H9 (cell line): ENCODE measurements at regions not wholly inside any gene's neighbourhood (a gene's known extent, or its start where the extent isn't known, plus 50 kb on each side); places are given as distances from the start of the nearest gene placed in this dataset.

Source experiments
- DNase-seq: peaks from one replicate; pipeline ENCODE4 v3.0.0-alpha.2; 2017
- H2AFZ ChIP-seq: one replicate; pipeline ENCODE4 v1.6.1; 2013; ENCODE audit warnings: mild to moderate bottlenecking, low read length, control low read depth, moderate library complexity
- H2AK5ac ChIP-seq: 2 replicates; pipeline ENCODE4 v1.6.1; 2013; ENCODE audit warnings: low read length, control low read depth, mixed read lengths; ENCODE audit not compliant: insufficient read length
- H2BK120ac ChIP-seq: one replicate; pipeline ENCODE4 v1.6.1; 2013; ENCODE audit warnings: low read depth, mild to moderate bottlenecking, low read length, control low read depth, inconsistent platforms; ENCODE audit not compliant: poor library complexity, severe bottlenecking
- H2BK12ac ChIP-seq: 2 replicates; pipeline ENCODE4 v1.6.1; 2013; ENCODE audit warnings: low read length, control low read depth, mixed read lengths, low read depth; ENCODE audit not compliant: insufficient read length
- H2BK15ac ChIP-seq: 2 replicates; pipeline ENCODE4 v1.6.1; 2013; ENCODE audit warnings: low read depth, low read length, control low read depth
- H2BK20ac ChIP-seq: one replicate; pipeline ENCODE4 v1.6.1; 2013; ENCODE audit warnings: low read depth, mild to moderate bottlenecking, low read length, control low read depth, inconsistent platforms; ENCODE audit not compliant: poor library complexity, severe bottlenecking
- H2BK5ac ChIP-seq: 2 replicates; pipeline ENCODE4 v1.6.1; 2013; ENCODE audit warnings: low read length, control low read depth, mixed read lengths; ENCODE audit not compliant: insufficient read length
- H3K14ac ChIP-seq: 2 replicates; pipeline ENCODE4 v1.6.1; 2013; ENCODE audit warnings: low read length, control low read depth; ENCODE audit not compliant: insufficient read depth
- H3K18ac ChIP-seq: 2 replicates; pipeline ENCODE4 v1.6.1; 2013; ENCODE audit warnings: low read depth, mild to moderate bottlenecking, mixed read lengths, low read length, control low read depth; ENCODE audit not compliant: insufficient read length
- H3K23ac ChIP-seq: 2 replicates; pipeline ENCODE4 v1.6.1; 2013; ENCODE audit warnings: low read length, control low read depth, mixed read lengths, low read depth; ENCODE audit not compliant: insufficient read length
- H3K23me2 ChIP-seq: 2 replicates; pipeline ENCODE4 v1.6.1; 2013; ENCODE audit warnings: low read depth, mild to moderate bottlenecking, mixed read lengths, low read length, control low read depth; ENCODE audit not compliant: insufficient read length, poor library complexity, severe bottlenecking
- H3K27ac ChIP-seq: 2 replicates; pipeline ENCODE4 v1.5.1; 2013; ENCODE audit warnings: low read length, control low read depth, mixed read lengths, low read depth; ENCODE audit not compliant: insufficient read length
- H3K27me3 ChIP-seq: 2 replicates; pipeline ENCODE4 v1.6.1; 2013; ENCODE audit warnings: low read length, control low read depth, inconsistent platforms; ENCODE audit not compliant: insufficient read depth
- H3K4ac ChIP-seq: 2 replicates; pipeline ENCODE4 v1.6.1; 2013; ENCODE audit warnings: low read depth, mild to moderate bottlenecking, control low read depth, inconsistent platforms, low read length, moderate library complexity
- H3K4me1 ChIP-seq: 2 replicates; pipeline ENCODE4 v1.6.1; 2013; ENCODE audit warnings: low read length, control low read depth, inconsistent platforms; ENCODE audit not compliant: insufficient read depth
- H3K4me2 ChIP-seq: 2 replicates; pipeline ENCODE4 v1.6.1; 2013; ENCODE audit warnings: low read length, control low read depth, mixed read lengths; ENCODE audit not compliant: insufficient read length, insufficient read depth
- H3K56ac ChIP-seq: 2 replicates; pipeline ENCODE4 v1.6.1; 2013; ENCODE audit warnings: low read depth, mild to moderate bottlenecking, mixed read lengths, low read length, control low read depth; ENCODE audit not compliant: insufficient read length
- H3K79me1 ChIP-seq: 2 replicates; pipeline ENCODE4 v1.6.1; 2013; ENCODE audit warnings: low read depth, mild to moderate bottlenecking, moderate library complexity, low read length, control low read depth, inconsistent platforms; ENCODE audit not compliant: insufficient read depth, poor library complexity, severe bottlenecking
- H3K79me2 ChIP-seq: 2 replicates; pipeline ENCODE4 v1.6.1; 2013; ENCODE audit warnings: low read length, control low read depth, inconsistent platforms; ENCODE audit not compliant: insufficient read depth
- H3K9ac ChIP-seq: 2 replicates; pipeline ENCODE4 v1.6.1; 2013; ENCODE audit warnings: low read length, control low read depth, mixed read lengths; ENCODE audit not compliant: insufficient read length; ENCODE audit errors: extremely low read depth
- H3K9me3 ChIP-seq: one replicate; pipeline ENCODE4 v1.6.1; 2013; ENCODE audit warnings: low read depth, low read length, inconsistent platforms; ENCODE audit not compliant: control insufficient read depth
- H3T11ph ChIP-seq: one replicate; pipeline ENCODE4 v1.6.1; 2013; ENCODE audit warnings: mild to moderate bottlenecking, low read length, control low read depth, inconsistent platforms
- H4K20me1 ChIP-seq: one replicate; pipeline ENCODE4 v1.6.1; 2013; ENCODE audit not compliant: control insufficient read depth, insufficient read length, insufficient read depth
- H4K5ac ChIP-seq: 2 replicates; pipeline ENCODE4 v1.6.1; 2013; ENCODE audit warnings: low read depth, mild to moderate bottlenecking, mixed read lengths, low read length, control low read depth; ENCODE audit not compliant: insufficient read length
- H4K8ac ChIP-seq: replicated peaks from 2 replicates; pipeline ENCODE4 v1.6.1; 2013; ENCODE audit warnings: low read length, control low read depth, mixed read lengths, low read depth; ENCODE audit not compliant: insufficient read length
- H4K91ac ChIP-seq: 2 replicates; pipeline ENCODE4 v1.6.1; 2013; ENCODE audit warnings: low read depth, mild to moderate bottlenecking, moderate library complexity, mixed read lengths, low read length, control low read depth; ENCODE audit not compliant: insufficient read length
- H3K27ac Mint-ChIP-seq, 3 experiments: 2 replicates in 2 of 3; 3 replicates in 1 of 3; pipeline ENCODE4 v1.8.0; 2020 to 2021; ENCODE audit warnings: mixed read lengths in 3 of 3, mild to moderate bottlenecking in 1 of 3, moderate library complexity in 1 of 3
- H3K27me3 Mint-ChIP-seq: 2 replicates; pipeline ENCODE4 v1.8.0; 2021; ENCODE audit warnings: low read depth, mild to moderate bottlenecking, moderate library complexity, mixed read lengths
- H3K36me3 Mint-ChIP-seq, 3 experiments: 2 replicates in 2 of 3; 3 replicates in 1 of 3; pipeline ENCODE4 v1.8.0; 2020 to 2021; ENCODE audit warnings: low read depth in 3 of 3, mixed read lengths in 3 of 3; ENCODE audit not compliant: insufficient read depth in 1 of 3
- H3K4me1 Mint-ChIP-seq, 2 experiments: 2 replicates each; pipeline ENCODE4 v1.8.0; 2020; ENCODE audit warnings: mixed read lengths in 2 of 2
- H3K4me3 Mint-ChIP-seq, 2 experiments: 2 replicates in 1 of 2; 3 replicates in 1 of 2; pipeline ENCODE4 v1.8.0; 2020 to 2021; ENCODE audit warnings: mild to moderate bottlenecking in 2 of 2, mixed read lengths in 2 of 2, moderate library complexity in 1 of 2
- H3K9me3 Mint-ChIP-seq, 2 experiments: 2 replicates in 1 of 2; 3 replicates in 1 of 2; pipeline ENCODE4 v1.8.0; 2020; ENCODE audit warnings: mild to moderate bottlenecking in 2 of 2, mixed read lengths in 2 of 2, moderate library complexity in 1 of 2
- WGBS: extraction: QIAGEN DNeasy Blood & Tissue Kit; methylation state at CpG from one replicate; pipeline ENCODE4 v1.1.7; 2013; ENCODE audit warnings: missing lambda C conversion rate, low lambda C conversion rate, mixed read lengths; ENCODE audit not compliant: insufficient read length; ENCODE audit errors: extremely low coverage; 5-methylcytosine and 5-hydroxymethylcytosine counted together
- TF ChIP-seq, protein P1 (sequence below): fragments of 200-600 bp; sonication (generic); conservative IDR thresholded peaks from 3 replicates; pipeline ENCODE4 v1.8.0; 2021; ENCODE audit warnings: antibody characterized with exemption, mild to moderate bottlenecking

DNA sequence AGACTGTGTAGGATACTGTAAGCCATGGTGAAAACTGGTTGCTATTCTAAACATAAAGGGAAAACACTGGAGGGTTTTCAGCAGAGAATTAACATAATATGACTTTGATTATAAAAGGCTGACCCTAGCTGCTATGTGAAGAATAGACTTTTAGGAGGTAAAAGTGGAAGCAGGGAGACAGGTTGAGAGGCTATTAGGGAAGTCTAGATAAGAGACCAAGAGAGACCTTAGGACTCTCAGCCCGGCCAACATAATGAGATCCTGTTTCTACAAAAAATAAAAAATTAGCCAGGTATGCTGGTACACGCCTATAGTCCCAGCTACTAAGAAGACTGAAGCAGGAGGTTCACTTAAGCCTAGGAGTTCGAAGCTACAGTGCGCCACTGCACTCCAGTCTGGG lies 393.2 kb upstream of the PMFBP1 start:
- Histone ChIP-seq H3K4me1 (peaks cover 4% of the 10 kb centered on the region; the same call in 1 of the 2 replicates), H2AFZ (no peak overlapping the region), H3K4ac (no peak overlapping the region), H3K9ac (no peak overlapping the region), H3K23ac (no peak overlapping the region), H3K27ac (no peak overlapping the region), H2BK120ac (no peak overlapping the region), H3K56ac (no peak overlapping the region), H2BK15ac (no peak overlapping the region), H4K91ac (no peak overlapping the region), H3K27me3 (no peaks in the 10 kb centered on the region), H3K79me2 (no peaks in the 10 kb centered on the region), H2BK20ac (no peak overlapping the region), H3T11ph (no peak overlapping the region), H3K79me1 (no peaks in the 10 kb centered on the region), H3K18ac (no peak overlapping the region), H2AK5ac (no peak overlapping the region), H2BK5ac (no peak overlapping the region), H3K4me2 (no peak overlapping the region), H3K23me2 (no peaks in the 10 kb centered on the region), H4K20me1 (no peaks in the 10 kb centered on the region), H3K14ac (no peak overlapping the region), H4K8ac (no peak overlapping the region), H3K9me3 (no peaks in the 10 kb centered on the region), H4K5ac (no peak overlapping the region), H2BK12ac (no peak overlapping the region)
- Mint-ChIP-seq H3K27me3 (no peaks in the 10 kb centered on the region), H3K4me3 (no peak overlapping the region), H3K36me3 (no peaks in the 10 kb centered on the region), H3K9me3 (no peaks in the 10 kb centered on the region), H3K4me1 (peaks cover 10 to 12% of the 10 kb centered on the region in 2 experiments), H3K27ac (no peak overlapping the region)
- no CpG with 5 or more reads among the region's 4 CpGs for WGBS
- TF ChIP-seq, protein P1, sequence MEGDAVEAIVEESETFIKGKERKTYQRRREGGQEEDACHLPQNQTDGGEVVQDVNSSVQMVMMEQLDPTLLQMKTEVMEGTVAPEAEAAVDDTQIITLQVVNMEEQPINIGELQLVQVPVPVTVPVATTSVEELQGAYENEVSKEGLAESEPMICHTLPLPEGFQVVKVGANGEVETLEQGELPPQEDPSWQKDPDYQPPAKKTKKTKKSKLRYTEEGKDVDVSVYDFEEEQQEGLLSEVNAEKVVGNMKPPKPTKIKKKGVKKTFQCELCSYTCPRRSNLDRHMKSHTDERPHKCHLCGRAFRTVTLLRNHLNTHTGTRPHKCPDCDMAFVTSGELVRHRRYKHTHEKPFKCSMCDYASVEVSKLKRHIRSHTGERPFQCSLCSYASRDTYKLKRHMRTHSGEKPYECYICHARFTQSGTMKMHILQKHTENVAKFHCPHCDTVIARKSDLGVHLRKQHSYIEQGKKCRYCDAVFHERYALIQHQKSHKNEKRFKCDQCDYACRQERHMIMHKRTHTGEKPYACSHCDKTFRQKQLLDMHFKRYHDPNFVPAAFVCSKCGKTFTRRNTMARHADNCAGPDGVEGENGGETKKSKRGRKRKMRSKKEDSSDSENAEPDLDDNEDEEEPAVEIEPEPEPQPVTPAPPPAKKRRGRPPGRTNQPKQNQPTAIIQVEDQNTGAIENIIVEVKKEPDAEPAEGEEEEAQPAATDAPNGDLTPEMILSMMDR = no peak
- no peak for DNase-seq
